Mucosa of descending colon (tissue), 3 donors: ENCODE measurements at regions not wholly inside any gene's neighbourhood (a gene's known extent, or its start where the extent isn't known, plus 50 kb on each side); places are given as distances from the start of the nearest gene placed in this dataset.

ENCODE experiments used
- ATAC-seq: fragments of 200-7000 bp; cut with Tn5 transposase; one replicate; pipeline ENCODE4 v1.9.1; 2020; ENCODE audit warnings: mild to moderate bottlenecking, moderate library complexity
- DNase-seq, 3 donors: peaks; one replicate each; pipeline ENCODE4 v3.0.0-alpha.2; 2020
- H3K36me3 ChIP-seq: fragments of 200-600 bp; one replicate; pipeline ENCODE4 v1.8.0; 2021; ENCODE audit warnings: low read depth, mild to moderate bottlenecking
- H3K4me1 ChIP-seq: fragments of 200-600 bp; one replicate; pipeline ENCODE4 v1.8.0; 2021; ENCODE audit warnings: low read depth, mild to moderate bottlenecking
- H3K4me3 ChIP-seq: fragments of 200-600 bp; one replicate; pipeline ENCODE4 v1.8.0; 2021; ENCODE audit warnings: mild to moderate bottlenecking
- H3K9me3 ChIP-seq: fragments of 200-600 bp; one replicate; pipeline ENCODE4 v1.8.0; 2021; ENCODE audit warnings: mild to moderate bottlenecking
- CTCF ChIP-seq: fragments of 200-600 bp; IDR thresholded peaks from one replicate; pipeline ENCODE4 v1.8.0; 2022; ENCODE audit warnings: antibody characterized with exemption, mild to moderate bottlenecking
- intact Hi-C, 2 donors: fragments of 100-400 bp; cut with DNase I in 1 of 2; cut with micrococcal nuclease in 1 of 2; formaldehyde crosslinking; loops; one replicate each; pipeline versions ENCODE4 v1.11.0 to v1.11.1; 2022; cut with DNase I, micrococcal nuclease
- donor health status: DM: no; HTN: no; CAD: no; lungs with moderate emphysema.
- donor health status: DM: no; HTN: no; CAD: no.
- donor health status: DM: no; HTN: yes; CAD: no.

DNA sequence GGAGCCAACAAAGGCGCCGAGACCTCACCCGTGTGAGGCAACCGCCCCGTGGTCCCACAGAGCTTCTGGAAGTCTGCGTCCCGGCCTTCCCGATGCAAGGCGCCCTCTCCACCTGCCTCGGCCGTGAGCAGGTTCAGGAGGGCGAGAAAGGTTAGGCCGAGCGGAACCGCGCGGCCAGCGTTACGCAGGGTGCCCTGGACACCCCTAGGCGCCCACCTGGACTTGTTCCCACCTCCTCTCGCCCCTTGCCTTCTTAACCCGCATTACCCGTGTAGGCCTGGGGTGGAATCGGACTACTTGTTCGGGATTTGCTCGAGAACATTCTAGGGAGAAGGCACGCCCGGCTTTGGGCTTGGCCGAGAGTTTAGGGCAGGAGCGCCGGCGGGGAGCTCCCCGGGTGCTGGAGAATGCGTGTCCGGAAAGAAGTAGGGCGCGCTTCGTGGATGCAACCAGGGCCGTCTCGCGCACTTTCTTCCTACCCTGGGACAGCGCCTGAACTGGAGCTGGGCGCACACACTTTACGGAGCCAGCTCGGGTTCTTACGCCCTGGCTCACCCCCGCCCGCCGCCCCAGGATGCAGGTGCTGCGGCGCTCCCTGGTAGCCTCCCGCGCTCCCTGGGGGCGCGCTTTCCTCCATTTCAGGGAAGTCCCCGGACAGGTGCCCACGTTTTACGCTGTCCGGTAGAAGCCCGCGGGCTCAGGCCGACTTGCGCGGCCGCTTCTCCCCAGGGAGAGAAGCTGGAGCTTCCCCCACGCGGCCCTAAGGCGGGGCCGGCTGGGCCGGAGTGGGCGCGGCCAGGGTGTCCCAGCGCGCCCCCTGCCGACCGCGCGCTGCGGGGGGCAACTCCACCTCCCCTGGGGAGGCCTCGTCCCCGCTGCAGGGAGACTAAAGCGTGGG, 74.5 kb downstream of the INSIG1 start:
- DNase-seq (peak in 1 of 3 donors; percentile 39), ATAC-seq (peak; percentile 65)
- Histone ChIP-seq H3K36me3 (no peaks in the 10 kb centered on the region), H3K4me3 (no peak overlapping the region), H3K9me3 (no peaks in the 10 kb centered on the region), H3K4me1 (peaks cover 36% of the 10 kb centered on the region)
- TF ChIP-seq CTCF: no peak
- intact Hi-C loops: no loop called here

DNA sequence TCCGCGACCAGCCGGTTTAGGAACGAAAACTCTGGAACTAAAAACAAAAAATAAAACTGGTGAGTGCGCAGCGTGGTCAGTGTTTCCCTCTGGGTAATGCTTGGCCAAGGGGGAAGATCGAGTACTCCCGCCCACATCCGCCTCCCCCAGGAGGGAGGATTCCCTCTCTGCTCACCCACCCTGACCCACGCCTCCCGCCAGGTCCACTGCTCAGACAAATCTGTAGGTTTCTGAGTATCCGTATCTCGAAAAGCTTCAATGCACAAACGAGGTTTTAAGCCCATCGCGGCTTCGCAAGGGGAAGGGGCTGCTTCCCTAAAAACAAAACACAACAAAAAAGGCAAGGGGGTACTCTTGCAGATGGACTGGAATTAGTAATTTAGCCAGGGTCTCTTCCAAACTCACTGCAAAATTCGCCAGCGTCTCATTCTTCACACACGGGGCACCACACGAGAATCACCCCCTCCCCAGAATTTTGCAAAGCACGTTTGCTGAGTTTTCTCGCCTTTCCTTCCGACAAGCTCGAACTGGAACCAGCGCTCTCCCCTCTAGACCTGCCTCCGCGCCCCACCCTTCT, 75.2 kb downstream of the INSIG1 start:
- no peak overlapping the region for H3K4me3 ChIP-seq
- DNase-seq: no peak
- ATAC-seq: no peak
- no peaks in the 10 kb centered on the region for H3K36me3 ChIP-seq
- TF ChIP-seq CTCF: no peak
- intact Hi-C loops: no loop called here
- no peaks in the 10 kb centered on the region for H3K9me3 ChIP-seq
- H3K4me1 ChIP-seq: peaks cover 44% of the 10 kb centered on the region

GRCh38 chr7:155373359-155374273, 75.9 kb downstream of the INSIG1 start:
- no peak for ATAC-seq

GRCh38 chr7:155374276-155375252, 76.9 kb downstream of the INSIG1 start:
- Histone ChIP-seq H3K4me1 (peaks cover 58% of the 10 kb centered on the region), H3K36me3 (no peaks in the 10 kb centered on the region), H3K4me3 (no peak overlapping the region), H3K9me3 (no peaks in the 10 kb centered on the region)
- DNase-seq: no peak
- no peak for ATAC-seq
- TF ChIP-seq CTCF: no peak
- intact Hi-C loops: no loop called here

More at GRCh38 chr7:155373359-155374273, 75.9 kb downstream of the INSIG1 start:
- H3K9me3 ChIP-seq: no peaks in the 10 kb centered on the region
- H3K36me3 ChIP-seq: no peaks in the 10 kb centered on the region
- DNase-seq: no peak
- intact Hi-C loops: no loop called here
- no peak overlapping the region for H3K4me3 ChIP-seq
- no peak for TF ChIP-seq CTCF
- peaks cover 51% of the 10 kb centered on the region for H3K4me1 ChIP-seq
